Endothelial cell of umbilical vein (primary cell): ENCODE measurements at regions not wholly inside any gene's neighbourhood (a gene's known extent, or its start where the extent isn't known, plus 50 kb on each side); places are given as distances from the start of the nearest gene placed in this dataset.

ENCODE experiments used
- EZH2 ChIP-seq: IDR thresholded peaks from 2 replicates; pipeline ENCODE4 v1.6.1; 2012; ENCODE audit warnings: borderline replicate concordance, low read depth, mild to moderate bottlenecking, moderate library complexity, low read length, inconsistent platforms; ENCODE audit not compliant: severe bottlenecking
- GATA2 ChIP-seq: IDR thresholded peaks from 2 replicates; pipeline ENCODE4 v1.7.0; 2011; ENCODE audit warnings: low read depth, mild to moderate bottlenecking, moderate library complexity, mixed read lengths, low read length; ENCODE audit not compliant: insufficient read length, insufficient read depth
- MYC ChIP-seq: IDR thresholded peaks from one replicate; pipeline ENCODE4 v1.6.1; 2011; ENCODE audit warnings: mild to moderate bottlenecking, low read depth, low read length
- POLR2A ChIP-seq: IDR thresholded peaks from 2 replicates; pipeline ENCODE4 v1.6.1; 2012; ENCODE audit warnings: low read depth, mild to moderate bottlenecking, control low read depth, low read length
- POLR2AphosphoS5 ChIP-seq: IDR thresholded peaks from 2 replicates; pipeline ENCODE4 v1.6.1; 2012; ENCODE audit warnings: low read depth, mild to moderate bottlenecking, control low read depth, low read length, moderate library complexity; ENCODE audit not compliant: insufficient read depth
- TF ChIP-seq, protein P1 (sequence below), 2 donors: IDR thresholded peaks; 1 replicate in 1 of 2; 2 replicates in 1 of 2; pipeline ENCODE4 v1.5.1; 2011; ENCODE audit warnings: low read length in 2 of 2, mild to moderate bottlenecking in 2 of 2, moderate library complexity in 2 of 2, control low read depth in 1 of 2, inconsistent platforms in 1 of 2, low read depth in 1 of 2; ENCODE audit not compliant: insufficient read depth in 1 of 2; ENCODE audit errors: extremely low read depth in 1 of 2

DNA sequence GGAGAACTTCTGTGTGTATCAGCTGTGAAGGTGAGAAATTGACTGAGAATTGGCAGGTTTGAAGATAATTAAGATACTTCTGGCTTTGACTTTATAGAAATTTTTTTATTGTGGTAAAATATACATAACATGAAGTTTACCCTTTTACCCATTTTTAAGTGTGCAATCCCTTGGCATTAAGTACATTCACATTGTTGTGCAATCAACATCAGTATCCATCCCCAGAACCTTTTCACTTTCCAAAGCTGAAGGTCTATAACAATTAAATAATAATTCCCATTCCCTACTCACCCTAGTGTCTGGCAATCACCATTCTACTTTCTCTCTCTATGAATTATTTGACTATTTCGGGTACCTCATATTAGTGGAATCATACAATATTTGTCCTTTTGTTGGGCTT lies 69.9 kb downstream of the ACTBL2 start:
- TF ChIP-seq, protein P1, sequence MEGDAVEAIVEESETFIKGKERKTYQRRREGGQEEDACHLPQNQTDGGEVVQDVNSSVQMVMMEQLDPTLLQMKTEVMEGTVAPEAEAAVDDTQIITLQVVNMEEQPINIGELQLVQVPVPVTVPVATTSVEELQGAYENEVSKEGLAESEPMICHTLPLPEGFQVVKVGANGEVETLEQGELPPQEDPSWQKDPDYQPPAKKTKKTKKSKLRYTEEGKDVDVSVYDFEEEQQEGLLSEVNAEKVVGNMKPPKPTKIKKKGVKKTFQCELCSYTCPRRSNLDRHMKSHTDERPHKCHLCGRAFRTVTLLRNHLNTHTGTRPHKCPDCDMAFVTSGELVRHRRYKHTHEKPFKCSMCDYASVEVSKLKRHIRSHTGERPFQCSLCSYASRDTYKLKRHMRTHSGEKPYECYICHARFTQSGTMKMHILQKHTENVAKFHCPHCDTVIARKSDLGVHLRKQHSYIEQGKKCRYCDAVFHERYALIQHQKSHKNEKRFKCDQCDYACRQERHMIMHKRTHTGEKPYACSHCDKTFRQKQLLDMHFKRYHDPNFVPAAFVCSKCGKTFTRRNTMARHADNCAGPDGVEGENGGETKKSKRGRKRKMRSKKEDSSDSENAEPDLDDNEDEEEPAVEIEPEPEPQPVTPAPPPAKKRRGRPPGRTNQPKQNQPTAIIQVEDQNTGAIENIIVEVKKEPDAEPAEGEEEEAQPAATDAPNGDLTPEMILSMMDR (IDR thresholded peaks at IDR 0.05; ENCODE audit: extremely low read depth in 1 of 2, insufficient read depth in 1 of 2, low read depth in 1 of 2, low read length in 2 of 2): no peak
- TF ChIP-seq POLR2A (no peak), EZH2 (no peak), POLR2AphosphoS5 (no peak), MYC (no peak), GATA2 (no peak)
